Mononuclear cell (primary cell): ENCODE measurements at regions not wholly inside any gene's neighbourhood (a gene's known extent, or its start where the extent isn't known, plus 50 kb on each side); places are given as distances from the start of the nearest gene placed in this dataset.

Experiments used
- H3K27me3 ChIP-seq: 2 replicates; pipeline ENCODE4 v1.6.0; 2011; ENCODE audit warnings: low read length, control low read depth; ENCODE audit not compliant: insufficient read depth
- H3K4me1 ChIP-seq: 2 replicates; pipeline ENCODE4 v1.5.1; 2011; ENCODE audit warnings: mild to moderate bottlenecking, low read length, control low read depth; ENCODE audit not compliant: insufficient read depth
- H3K4me3 ChIP-seq: 2 replicates; pipeline ENCODE4 v1.5.1; 2011; ENCODE audit warnings: mild to moderate bottlenecking, low read length, moderate library complexity
- H3K9me3 ChIP-seq: 2 replicates; pipeline ENCODE4 v1.5.1; 2011; ENCODE audit warnings: low read depth, mild to moderate bottlenecking, control low read depth, low read length

GRCh38 chr9:88676644-88677043 is 141.7 kb downstream of the NXNL2 start:
- no peaks in the 10 kb centered on the region for H3K4me1 ChIP-seq
- no peak overlapping the region for H3K4me3 ChIP-seq
- H3K27me3 ChIP-seq, result no peaks in the 10 kb centered on the region
- no peaks in the 10 kb centered on the region for H3K9me3 ChIP-seq

GRCh38 chr9:88678008-88678407 is 143.0 kb downstream of the NXNL2 start:
- Histone ChIP-seq H3K4me3 (no peak overlapping the region), H3K27me3 (no peaks in the 10 kb centered on the region), H3K9me3 (no peaks in the 10 kb centered on the region), H3K4me1 (no peaks in the 10 kb centered on the region)

DNA sequence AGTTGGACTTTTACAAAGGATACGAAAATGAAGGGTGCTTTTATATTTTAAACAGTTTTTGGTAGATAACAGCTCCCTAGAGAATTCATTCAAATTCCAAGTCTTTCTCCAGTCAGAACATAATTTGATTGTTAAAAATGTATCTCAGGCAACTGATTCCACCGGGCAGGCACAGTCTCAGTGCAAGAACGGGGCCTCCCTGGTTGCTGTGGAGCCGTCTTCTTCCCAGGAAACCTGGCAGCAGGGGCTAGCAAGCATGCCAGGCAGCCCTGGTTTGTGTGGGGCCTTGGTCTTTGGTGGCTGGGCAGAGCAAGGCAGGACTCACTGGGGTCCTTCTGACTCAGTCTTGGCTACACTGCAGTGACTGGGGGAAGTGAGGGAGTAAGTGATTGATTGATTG is 143.5 kb downstream of the NXNL2 start:
- H3K4me3 ChIP-seq, result no peak overlapping the region
- H3K27me3 ChIP-seq, result no peaks in the 10 kb centered on the region
- H3K9me3 ChIP-seq, result no peaks in the 10 kb centered on the region
- H3K4me1 ChIP-seq, result no peaks in the 10 kb centered on the region

DNA sequence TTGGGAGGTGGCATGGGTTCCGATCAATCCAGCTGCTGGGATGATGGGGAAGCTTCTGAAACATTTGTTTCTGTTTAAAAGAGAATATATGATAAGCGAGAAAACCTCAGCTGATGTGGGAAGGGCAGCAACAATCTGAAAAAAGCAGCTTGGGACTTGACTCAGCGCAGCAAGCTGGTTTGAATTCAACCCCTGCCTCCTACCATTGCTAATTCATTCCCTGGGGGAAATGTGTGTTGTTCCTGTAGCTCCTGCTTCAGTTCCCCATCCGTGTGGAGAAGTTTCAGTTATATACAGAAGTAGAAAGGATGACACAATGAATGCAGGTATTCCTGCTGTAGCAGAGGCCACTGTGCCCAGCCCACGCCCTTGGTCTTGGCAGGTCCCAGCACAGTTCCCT is 145.1 kb downstream of the NXNL2 start:
- no peak overlapping the region for H3K4me3 ChIP-seq
- no peaks in the 10 kb centered on the region for H3K9me3 ChIP-seq
- no peaks in the 10 kb centered on the region for H3K27me3 ChIP-seq
- H3K4me1 ChIP-seq, result no peaks in the 10 kb centered on the region

- H3K4me1 ChIP-seq, result no peaks in the 10 kb centered on the region
- H3K4me3 ChIP-seq, result no peak overlapping the region
- H3K9me3 ChIP-seq, result no peaks in the 10 kb centered on the region
- H3K27me3 ChIP-seq, result no peaks in the 10 kb centered on the region
These were observed 145.7 kb downstream of the NXNL2 start for GRCh38 chr9:88680505-88681160.

GRCh38 chr9:88681434-88681833 is 146.5 kb downstream of the NXNL2 start:
- no peak overlapping the region for H3K4me3 ChIP-seq
- H3K27me3 ChIP-seq, result no peaks in the 10 kb centered on the region
- H3K9me3 ChIP-seq, result no peaks in the 10 kb centered on the region
- no peaks in the 10 kb centered on the region for H3K4me1 ChIP-seq

DNA sequence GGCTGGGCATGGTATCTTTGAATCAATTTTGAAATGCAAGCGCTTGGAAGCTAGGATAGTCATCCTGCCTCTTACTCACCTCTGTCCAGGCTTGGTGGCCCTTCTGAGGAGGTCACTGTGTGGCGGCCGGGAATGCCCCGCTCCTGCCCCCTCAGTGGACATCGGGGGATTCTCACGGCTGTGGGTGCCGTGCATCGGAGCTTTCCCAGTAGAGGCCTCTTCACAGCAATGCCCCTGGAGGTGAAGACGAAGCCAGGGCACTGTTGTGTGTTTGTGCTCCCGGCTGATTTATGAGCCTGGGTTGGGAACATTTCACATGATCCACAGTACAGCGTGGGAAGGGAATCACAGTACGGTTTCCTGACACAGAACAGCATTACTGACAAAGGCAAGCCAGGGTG is 147.5 kb downstream of the NXNL2 start:
- Histone ChIP-seq H3K4me3 (no peak overlapping the region), H3K27me3 (no peaks in the 10 kb centered on the region), H3K4me1 (no peaks in the 10 kb centered on the region), H3K9me3 (no peaks in the 10 kb centered on the region)

DNA sequence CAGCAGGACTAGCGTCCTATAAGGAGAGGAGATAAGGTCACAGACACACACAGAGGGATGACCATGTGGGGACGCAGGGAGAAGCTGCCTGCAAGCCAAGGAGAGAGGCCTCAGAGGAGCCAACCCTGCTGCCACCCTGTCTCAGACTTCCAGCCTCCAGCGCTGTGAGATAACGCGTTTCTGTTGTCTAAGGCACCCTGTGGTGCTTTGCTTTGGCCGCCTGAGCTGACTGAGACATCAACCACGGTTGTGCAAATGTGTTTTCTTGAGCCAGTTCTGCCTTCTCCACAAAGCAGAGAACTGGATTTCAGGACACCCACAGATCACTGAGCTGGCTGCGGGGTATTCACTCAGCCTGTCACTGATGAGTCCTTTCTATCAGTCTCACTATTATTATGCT is 149.1 kb downstream of the NXNL2 start:
- Histone ChIP-seq H3K9me3 (no peaks in the 10 kb centered on the region), H3K4me1 (no peaks in the 10 kb centered on the region), H3K27me3 (no peaks in the 10 kb centered on the region), H3K4me3 (no peak overlapping the region)

- no peaks in the 10 kb centered on the region for H3K4me1 ChIP-seq
These were observed 149.9 kb downstream of the NXNL2 start for GRCh38 chr9:88684845-88685244.

DNA sequence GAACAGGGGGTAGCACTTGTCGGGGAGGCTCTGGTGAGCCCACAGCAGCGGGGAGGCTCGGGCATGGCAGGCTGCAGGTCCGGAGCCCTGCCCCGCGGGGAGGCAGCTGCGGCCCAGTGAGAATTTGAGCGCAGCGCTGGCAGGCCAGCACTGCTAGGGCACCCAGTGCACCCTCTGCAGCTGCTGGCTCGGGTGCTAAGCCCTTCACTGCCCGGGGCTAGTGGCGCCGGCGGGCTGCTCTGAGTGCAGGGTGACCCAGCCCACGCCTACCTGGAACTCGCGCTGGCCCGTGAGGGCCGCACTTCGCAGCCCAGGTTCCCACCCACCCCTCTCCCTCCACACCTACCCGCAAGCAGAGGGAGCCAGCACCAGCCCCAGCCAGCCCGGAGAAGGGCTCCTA is 151.0 kb downstream of the NXNL2 start:
- no peaks in the 10 kb centered on the region for H3K4me1 ChIP-seq
- no peaks in the 10 kb centered on the region for H3K27me3 ChIP-seq
- no peaks in the 10 kb centered on the region for H3K9me3 ChIP-seq
- no peak overlapping the region for H3K4me3 ChIP-seq

More at GRCh38 chr9:88684845-88685244, 149.9 kb downstream of the NXNL2 start:
- no peaks in the 10 kb centered on the region for H3K27me3 ChIP-seq
- H3K9me3 ChIP-seq, result no peaks in the 10 kb centered on the region
- no peak overlapping the region for H3K4me3 ChIP-seq

GRCh38 chr9:88689509-88690298 is 154.7 kb downstream of the NXNL2 start:
- no peaks in the 10 kb centered on the region for H3K4me1 ChIP-seq
- no peak overlapping the region for H3K4me3 ChIP-seq
- no peaks in the 10 kb centered on the region for H3K27me3 ChIP-seq
- no peaks in the 10 kb centered on the region for H3K9me3 ChIP-seq

DNA sequence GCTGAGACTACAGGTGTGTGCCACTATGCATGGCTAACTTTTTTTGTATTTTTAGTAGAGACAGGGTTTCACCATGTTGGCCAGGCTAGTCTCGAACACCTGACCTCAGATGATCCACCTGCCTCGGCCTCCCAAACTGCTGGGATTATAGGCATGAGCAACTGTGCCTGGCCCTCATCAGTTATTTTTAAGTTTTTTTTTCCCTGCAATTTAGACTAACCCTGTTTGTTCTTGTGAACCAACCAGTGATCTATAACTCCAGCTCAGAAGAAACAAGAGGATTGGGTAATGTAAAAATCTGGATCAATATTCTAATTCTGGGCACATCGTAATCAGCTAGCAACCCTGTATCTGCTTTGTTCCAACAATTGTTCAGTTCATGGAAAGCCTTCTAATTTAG is 155.7 kb downstream of the NXNL2 start:
- Histone ChIP-seq H3K4me1 (no peaks in the 10 kb centered on the region), H3K9me3 (no peaks in the 10 kb centered on the region), H3K27me3 (no peaks in the 10 kb centered on the region), H3K4me3 (no peak overlapping the region)

GRCh38 chr9:88691091-88691490 is 156.1 kb downstream of the NXNL2 start:
- H3K4me1 ChIP-seq, result no peaks in the 10 kb centered on the region

GRCh38 chr9:88691811-88692210 is 156.8 kb downstream of the NXNL2 start:
- Histone ChIP-seq H3K4me1 (no peaks in the 10 kb centered on the region), H3K4me3 (no peak overlapping the region), H3K9me3 (no peaks in the 10 kb centered on the region), H3K27me3 (no peaks in the 10 kb centered on the region)

More at GRCh38 chr9:88691091-88691490, 156.1 kb downstream of the NXNL2 start:
- Histone ChIP-seq H3K4me3 (no peak overlapping the region), H3K27me3 (no peaks in the 10 kb centered on the region), H3K9me3 (no peaks in the 10 kb centered on the region)

- H3K4me1 ChIP-seq, result no peaks in the 10 kb centered on the region
- no peaks in the 10 kb centered on the region for H3K27me3 ChIP-seq
- H3K4me3 ChIP-seq, result no peak overlapping the region
- no peaks in the 10 kb centered on the region for H3K9me3 ChIP-seq
These were observed 157.8 kb downstream of the NXNL2 start for GRCh38 chr9:88692827-88693226.

GRCh38 chr9:88694625-88695024 is 159.6 kb downstream of the NXNL2 start:
- Histone ChIP-seq H3K9me3 (no peaks in the 10 kb centered on the region), H3K4me1 (no peaks in the 10 kb centered on the region), H3K4me3 (no peak overlapping the region), H3K27me3 (no peaks in the 10 kb centered on the region)
